SIG-M5 (cell line): ENCODE measurements at regions not wholly inside any gene's neighbourhood (a gene's known extent, or its start where the extent isn't known, plus 50 kb on each side); places are given as distances from the start of the nearest gene placed in this dataset.
"Not testable (repeated sequence)": the region's sequence is repeated elsewhere in the genome, so short reads cannot be mapped to it uniquely, and the experiment has no call there.

Source experiments
- DNase-seq: peaks from one replicate; lab custom pipeline; 2025; lab: John Stamatoyannopoulos, UW

DNA sequence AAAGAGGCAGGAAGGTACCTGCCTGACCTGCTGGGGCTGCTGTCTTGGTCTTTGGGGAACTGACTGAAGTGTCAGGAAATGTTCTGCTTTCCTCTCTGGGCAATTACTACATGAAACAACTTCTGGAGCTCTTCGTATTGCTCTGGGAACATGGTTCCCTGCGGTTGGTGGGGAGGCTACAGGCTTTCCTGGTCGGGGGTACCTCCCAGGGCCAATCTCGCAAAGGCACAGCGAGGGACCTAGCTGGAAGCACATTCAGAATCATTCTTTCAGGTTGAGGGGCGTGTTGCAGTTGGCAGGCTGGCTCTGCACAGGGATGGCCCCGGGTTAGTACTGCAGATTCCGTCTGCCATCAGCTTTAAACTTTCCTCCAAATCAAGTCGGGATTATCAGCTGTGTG is 88.9 kb upstream of the RANBP3L start:
- no peak for DNase-seq

DNA sequence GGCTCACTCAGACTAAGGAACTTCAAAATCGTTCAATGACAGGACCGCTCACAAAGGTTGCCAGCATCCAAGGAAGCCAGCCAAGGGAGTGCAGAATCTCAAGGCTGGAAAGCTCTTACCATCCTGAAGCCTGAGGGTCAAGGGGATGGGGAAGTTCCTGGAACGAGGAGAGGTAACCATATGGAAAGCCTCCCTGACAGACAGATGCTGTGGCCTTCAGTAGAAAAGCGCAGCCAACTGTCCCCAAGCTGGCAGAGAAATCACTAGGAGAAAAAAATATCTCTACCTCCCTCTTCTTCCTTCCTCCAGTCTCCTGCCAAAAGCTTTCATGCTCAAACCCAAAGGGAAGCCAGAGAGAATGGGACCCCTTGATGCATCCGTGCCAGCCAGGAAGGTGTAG is 90.5 kb upstream of the RANBP3L start:
- no peak for DNase-seq

- no peak for DNase-seq
Measured at GRCh38 chr5:36392818-36393217, 91.1 kb upstream of the RANBP3L start.

DNA sequence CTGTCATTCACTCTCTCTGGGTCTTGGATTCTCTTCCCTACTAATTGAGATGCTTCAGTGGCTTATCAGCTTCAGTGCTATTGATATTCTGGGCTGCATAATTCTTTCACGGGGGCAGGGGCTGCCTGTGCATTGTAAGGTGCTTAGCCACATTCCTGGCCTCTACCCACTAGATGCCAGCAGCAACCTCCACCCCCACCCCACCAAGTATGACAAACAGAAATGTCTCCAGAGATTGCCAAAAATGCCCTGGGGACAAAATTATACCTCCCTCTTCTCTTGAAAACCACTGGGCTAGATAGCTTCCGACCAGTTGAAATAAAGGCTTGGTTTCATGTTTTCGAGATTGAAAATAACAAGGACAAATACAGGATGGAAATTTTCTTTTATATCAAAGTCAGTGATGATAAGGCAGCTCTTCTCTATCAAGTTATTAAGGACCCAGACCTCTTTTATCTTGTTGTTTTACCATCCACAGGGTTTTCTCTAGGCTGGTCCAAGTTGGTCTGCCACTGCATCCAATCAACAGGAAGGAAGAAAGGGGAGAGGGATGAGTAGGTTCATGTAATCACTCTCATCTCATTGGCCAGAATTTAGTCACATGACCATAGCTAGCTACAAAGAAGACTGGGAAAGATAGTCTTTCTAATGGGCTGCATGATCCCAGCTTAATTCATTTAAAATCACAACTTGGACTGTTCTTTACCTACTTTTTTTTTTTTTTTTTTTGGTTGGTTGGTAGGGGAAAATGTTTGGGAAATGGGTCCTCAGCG is 92.1 kb upstream of the RANBP3L start:
- DNase-seq, result no peak

GRCh38 chr5:36395260-36395659 is 93.6 kb upstream of the RANBP3L start:
- DNase-seq, result no peak

GRCh38 chr5:36395947-36396346 is 94.2 kb upstream of the RANBP3L start:
- not testable (repeated sequence) for DNase-seq

- no peak for DNase-seq
Measured at GRCh38 chr5:36396640-36397039, 94.9 kb upstream of the RANBP3L start.

DNA sequence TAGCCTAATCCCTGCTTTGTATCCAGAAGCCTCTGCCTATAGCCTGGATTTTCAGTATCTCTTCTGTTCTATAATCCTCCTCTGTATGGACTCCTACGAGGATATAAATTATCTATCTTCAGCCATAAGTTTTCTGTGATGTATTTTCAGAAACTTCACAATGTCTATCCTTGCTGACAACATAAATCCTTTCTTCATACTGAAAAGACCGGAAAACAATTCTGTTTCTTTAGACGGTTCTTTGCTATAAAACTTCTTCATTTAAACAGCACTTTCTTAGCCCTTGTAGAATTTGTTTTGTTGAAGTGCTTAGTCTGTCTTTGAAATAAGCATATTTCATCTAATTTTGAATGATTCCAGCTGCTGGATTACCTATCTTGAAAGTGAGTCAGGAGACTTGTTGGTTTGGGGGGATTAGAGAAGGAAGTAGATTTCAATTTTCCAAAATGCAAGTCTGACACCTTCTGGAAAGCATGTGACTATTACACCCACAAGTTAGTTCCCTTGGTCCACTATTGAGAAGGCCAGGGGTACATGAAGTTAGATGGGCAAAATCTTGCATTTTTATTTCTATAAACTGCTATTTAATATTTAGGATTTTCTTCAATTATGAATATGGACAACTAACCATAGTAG is 96.3 kb upstream of the RANBP3L start:
- DNase-seq, result no peak

- no peak for DNase-seq
Measured at GRCh38 chr5:36402512-36402906, 100.8 kb upstream of the RANBP3L start.

DNA sequence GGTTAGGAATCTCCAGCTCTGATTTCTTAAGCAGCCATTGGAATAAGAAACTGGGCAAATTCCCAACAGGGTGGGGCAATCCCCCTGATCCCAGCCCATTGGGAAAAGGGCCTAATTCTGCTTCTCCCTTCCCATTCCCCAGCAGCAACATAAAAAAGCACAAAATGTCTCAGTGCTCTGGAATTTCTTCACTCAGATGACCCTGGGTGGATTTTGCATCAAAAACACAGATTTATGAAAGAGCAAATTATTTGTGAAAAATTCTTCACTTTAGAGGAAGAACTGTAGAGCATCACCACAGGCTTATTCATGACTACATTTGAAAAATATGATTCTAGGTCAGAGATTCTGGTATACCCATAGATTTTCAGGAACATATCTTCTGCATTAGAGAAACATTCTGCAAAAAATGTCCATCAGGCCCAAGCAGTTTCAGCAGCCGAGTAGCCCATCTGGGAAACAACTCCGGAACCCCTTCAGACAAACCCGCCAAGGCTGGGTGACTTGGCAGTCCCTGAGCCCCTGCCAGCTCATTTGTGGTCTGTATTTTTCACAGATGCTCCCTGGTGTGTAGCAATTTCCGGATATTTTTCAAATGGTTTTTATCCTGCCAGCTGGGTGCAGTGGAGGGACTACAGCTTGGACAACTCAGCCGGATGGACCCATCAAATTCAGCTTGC is 102.1 kb upstream of the RANBP3L start:
- peak; percentile 19 for DNase-seq

GRCh38 chr5:36406023-36406422 is 104.3 kb upstream of the RANBP3L start:
- DNase-seq, result no peak

- no peak for DNase-seq
Measured at GRCh38 chr5:36407396-36407795, 105.7 kb upstream of the RANBP3L start.

DNA sequence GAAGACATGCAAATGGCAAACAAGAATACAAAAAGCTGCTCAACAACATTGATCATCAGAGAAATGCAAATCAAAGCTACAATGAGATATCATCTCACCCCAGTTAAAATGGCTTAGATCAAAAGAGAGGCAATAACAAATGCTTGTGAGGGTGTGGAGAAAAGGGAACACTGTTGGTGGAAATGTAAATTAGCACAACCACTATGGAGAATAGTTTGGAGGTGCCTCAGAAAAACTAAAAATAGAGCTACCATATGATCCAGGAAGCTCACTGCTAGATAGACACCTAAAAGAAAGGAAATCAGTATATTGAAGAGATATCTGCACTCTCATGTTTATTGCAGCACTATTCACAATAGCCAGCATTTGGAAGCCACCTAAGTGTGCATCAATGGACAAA is 108.0 kb upstream of the RANBP3L start:
- DNase-seq, result not testable (repeated sequence)

DNA sequence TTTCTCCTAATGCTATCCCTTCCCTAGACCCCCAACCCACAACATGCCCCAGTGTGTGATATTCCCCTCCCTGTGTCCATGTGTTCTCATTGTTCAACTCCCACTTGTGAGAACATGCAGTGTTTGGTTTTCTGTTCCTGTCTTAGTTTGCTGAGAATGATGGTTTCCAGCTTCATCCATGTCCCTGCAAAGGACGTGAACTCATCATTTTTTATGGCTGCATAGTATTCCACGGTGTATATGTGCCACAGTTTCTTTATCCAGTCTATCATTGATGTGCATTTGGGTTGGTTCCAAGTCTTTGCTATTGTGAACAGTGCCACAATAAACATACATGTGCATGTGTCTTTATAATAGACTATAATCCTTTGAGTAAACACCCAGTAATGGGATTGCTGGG is 109.0 kb upstream of the RANBP3L start:
- DNase-seq, result not testable (repeated sequence)

- no peak for DNase-seq
Measured at GRCh38 chr5:36414869-36415282, 113.2 kb upstream of the RANBP3L start.

DNA sequence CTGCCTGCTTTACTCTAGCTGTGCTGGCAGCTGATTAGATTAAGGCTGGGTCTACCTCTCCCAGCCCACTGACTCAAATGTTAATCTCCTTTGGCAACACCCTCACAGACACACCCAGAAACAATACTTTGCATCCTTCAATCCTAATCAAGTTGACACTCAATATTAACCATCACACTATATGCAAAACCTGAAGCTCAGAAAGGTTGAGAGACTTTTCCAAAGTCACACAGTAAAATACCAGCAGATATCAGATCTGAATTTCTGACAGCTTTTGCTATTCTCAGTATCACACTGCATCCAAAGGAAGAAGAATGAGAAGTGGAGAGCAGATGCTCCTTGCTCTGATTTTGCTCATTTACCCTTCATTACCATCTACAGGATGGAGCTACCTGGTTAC is 114.9 kb upstream of the RANBP3L start:
- DNase-seq, result no peak

- no peak for DNase-seq
Measured at GRCh38 chr5:36417221-36417620, 115.5 kb upstream of the RANBP3L start.

- DNase-seq, result no peak
Measured at GRCh38 chr5:36417668-36418067, 116.0 kb upstream of the RANBP3L start.

- DNase-seq, result no peak
Measured at GRCh38 chr5:36418152-36418979, 116.7 kb upstream of the RANBP3L start.

DNA sequence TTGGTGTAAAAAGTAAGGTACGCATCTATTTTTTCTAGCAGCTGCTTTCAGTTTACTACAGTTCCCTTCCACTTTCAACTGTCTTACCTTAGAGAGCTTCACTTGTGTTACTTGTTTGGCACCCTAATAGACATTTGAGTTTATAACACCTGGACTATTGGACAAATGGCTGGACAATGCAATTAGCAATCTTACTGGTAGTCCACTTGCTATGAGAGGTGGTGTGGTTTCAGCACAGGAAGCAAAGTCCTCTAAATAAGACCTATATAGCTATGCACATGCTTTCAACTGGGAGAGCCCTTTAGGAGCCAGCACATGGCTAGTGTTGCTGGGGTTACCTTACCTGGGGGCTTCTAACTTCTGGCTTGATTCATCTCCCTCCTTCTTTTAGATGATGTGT is 119.6 kb upstream of the RANBP3L start:
- no peak for DNase-seq

DNA sequence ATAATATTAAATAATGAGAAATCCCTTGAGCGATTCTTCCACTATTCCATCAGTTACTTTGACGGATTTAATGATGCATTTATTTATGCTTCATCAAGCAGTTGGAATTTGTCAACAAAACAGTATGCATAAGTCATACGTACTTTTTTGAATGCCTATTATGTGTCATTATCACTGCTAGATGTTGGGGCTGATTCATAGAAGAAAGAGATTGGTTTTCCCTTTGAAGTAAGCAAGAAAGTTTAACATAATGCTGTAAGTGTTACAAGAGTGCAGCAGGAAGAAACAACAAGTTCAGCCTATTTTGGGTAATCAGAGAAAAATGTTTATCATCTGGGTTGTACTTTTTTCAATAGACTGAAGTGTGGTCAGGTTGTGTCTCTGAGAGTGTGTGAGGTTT is 121.2 kb upstream of the RANBP3L start:
- DNase-seq, result no peak

GRCh38 chr5:36423578-36424307 is 122.0 kb upstream of the RANBP3L start:
- DNase-seq, result no peak
